TTC549 (cell line): ENCODE measurements at regions not wholly inside any gene's neighbourhood (a gene's known extent, or its start where the extent isn't known, plus 50 kb on each side); places are given as distances from the start of the nearest gene placed in this dataset.
"Not testable (repeated sequence)": the region's sequence is repeated elsewhere in the genome, so short reads cannot be mapped to it uniquely, and the experiment has no call there.

Experiments
- FAIRE-seq: peaks from 2 replicates; lab custom pipeline; 2012; peaks lifted over from hg19 to GRCh38; lab: Jason Lieb, UNC

DNA sequence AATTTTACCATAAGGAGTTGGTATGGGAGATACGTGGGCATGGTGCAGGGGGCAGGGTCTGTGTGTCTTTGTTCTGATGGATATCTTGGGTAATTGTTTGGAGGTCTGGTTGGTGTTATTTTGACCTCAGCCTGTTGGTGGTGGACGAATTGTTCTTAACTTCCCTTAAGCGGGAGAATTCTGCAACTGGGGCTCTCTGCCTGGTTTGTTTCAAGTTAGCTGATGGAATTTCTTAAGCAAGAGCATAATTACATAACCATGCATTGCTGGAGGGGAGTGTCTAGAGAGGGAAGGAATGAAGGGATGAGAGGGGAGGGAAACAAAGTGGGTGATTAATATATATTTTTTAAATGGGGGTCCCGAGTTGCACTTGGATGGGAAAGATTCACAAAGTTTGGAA lies 908.5 kb upstream of the RAG2 start:
- no peak for FAIRE-seq

GRCh38 chr11:37505406-37505805 lies 907.4 kb upstream of the RAG2 start:
- no peak for FAIRE-seq

DNA sequence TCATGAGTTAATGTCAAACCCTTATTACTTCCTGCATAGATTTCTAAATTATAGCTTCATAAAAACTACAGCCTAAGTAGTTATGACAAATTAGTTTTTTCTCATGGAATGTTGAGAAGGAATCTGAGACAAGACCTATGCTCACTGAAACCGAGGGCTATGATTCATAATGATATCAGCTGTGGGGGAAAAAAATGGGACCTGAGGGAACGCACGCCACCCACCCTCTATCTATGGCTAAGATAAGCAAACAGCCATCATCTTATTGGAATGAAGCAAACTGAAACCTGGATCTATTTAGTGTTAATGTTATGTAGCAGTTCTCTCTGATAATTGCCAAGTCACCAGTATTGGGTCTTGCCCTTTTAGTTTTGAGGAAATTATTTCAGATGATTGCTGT lies 906.9 kb upstream of the RAG2 start:
- no peak for FAIRE-seq

GRCh38 chr11:37504060-37504611 lies 906.1 kb upstream of the RAG2 start:
- no peak for FAIRE-seq

- FAIRE-seq, result no peak
Observed at GRCh38 chr11:37503411-37504059, 905.5 kb upstream of the RAG2 start.

GRCh38 chr11:37502202-37502601 lies 904.2 kb upstream of the RAG2 start:
- no peak for FAIRE-seq

DNA sequence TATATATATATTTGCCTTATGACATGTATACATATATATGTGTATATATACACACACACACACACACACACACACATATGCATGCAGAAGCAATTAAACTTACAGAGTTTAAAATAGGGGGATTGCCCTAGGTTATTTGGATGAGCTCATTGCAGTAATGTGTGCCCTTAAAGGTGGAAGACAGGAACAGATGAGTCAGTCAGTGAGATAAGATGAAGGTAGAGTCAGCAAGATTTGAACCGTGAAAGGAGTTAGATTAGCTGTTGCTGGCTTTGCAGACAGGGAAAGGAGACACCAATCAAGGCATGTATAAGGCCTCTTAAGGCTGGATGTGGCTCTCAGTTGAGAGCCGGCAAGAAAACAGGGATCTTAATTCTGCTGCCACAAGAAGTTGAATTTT lies 902.4 kb upstream of the RAG2 start:
- no peak for FAIRE-seq

DNA sequence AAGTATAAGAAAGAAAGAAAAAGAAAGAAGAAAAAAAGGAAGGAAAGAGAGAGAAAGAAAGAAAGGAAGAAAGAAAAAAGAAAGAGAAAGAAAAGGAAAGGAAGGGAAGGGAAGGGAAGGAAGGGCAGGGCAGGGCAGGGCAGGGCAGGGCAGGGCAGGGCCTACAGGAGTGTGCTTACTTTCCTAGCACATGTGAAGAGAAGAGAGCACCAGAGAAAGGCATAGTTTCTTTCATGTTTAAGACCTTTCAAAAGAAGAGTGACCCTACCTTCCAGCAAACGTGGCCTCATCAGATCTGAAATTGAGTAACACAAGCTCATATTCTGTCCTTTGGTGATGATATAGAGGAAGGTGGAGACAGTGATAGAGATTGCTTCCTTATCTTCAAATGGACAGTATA lies 899.3 kb upstream of the RAG2 start:
- FAIRE-seq, result no peak

DNA sequence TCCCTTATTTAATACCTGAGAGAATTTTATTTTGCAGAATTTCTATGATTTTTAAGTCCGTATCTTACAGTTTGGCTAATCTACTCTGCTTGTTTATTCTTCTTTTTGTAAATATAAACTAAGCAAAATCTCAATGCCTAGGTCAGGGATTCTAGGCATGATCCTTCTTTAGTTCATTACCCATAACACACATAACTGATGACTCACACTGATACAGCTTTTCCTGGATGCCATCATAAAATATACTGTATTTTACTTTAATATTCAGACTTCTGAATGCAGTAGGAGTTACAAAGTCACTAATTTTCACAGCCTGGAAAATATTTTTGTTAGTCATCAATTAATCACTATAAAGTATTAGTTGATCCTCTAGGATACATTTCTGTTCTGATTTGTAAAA lies 898.2 kb upstream of the RAG2 start:
- FAIRE-seq, result no peak

GRCh38 chr11:37484298-37484697 lies 886.3 kb upstream of the RAG2 start:
- no peak for FAIRE-seq

GRCh38 chr11:37483761-37484160 lies 885.7 kb upstream of the RAG2 start:
- no peak for FAIRE-seq

- no peak for FAIRE-seq
Observed at GRCh38 chr11:37474889-37475288, 876.9 kb upstream of the RAG2 start.

GRCh38 chr11:37468344-37468743 lies 870.3 kb upstream of the RAG2 start:
- FAIRE-seq, result no peak

DNA sequence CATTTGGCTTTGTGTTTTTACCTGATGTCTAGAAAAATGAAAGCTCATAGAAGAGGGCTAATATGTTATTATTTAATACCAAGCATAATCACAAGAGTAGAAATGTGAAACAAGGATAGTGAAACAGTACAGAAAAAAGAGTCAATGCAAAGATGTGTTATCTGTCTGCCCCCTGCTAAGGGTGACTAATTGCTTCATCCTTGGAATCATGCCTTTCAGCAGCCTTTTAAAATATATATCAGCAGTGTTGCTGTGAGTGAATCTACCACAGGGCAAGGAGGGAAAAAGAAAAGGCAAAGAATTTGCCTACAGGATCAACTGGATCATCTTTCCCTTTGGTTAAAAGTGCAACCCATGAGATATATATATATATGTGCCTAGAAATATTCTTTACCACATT lies 867.2 kb upstream of the RAG2 start:
- FAIRE-seq, result no peak

DNA sequence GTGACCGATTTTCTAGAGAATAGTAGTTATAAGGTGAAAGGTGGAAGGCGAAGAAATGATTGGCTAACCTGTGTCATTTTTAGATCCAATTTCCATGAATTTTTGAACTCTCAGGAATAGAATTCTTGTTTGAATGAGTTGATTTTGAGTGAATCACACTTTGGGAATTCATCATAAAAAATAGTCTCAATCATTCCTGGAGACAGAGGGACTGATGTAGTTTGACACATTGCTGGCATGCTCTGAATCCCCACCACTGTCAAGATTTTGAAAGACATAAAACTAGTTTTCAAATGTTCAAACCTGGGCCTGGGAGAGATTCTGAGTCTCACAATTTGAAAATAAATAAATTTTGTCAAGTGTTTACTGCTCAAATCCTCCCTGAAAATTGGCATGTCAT lies 861.4 kb upstream of the RAG2 start:
- no peak for FAIRE-seq

DNA sequence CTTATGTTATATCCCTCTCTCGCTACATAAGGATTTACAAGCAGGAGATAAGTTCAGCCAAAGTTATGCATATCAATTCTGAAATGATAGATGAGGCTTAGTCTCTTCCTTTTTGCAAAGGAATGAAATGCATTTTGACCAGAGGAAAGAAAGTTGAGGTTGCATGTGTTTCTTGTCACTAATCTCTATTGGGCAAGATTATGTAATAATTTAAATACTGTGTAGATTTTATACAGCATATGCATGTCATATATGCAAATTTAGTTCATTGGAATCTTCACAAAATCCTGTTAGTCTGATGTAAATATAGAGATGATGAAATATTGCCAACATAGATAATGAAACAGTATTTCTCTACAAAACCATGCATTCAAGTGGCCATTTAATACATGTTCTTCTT lies 858.7 kb upstream of the RAG2 start:
- FAIRE-seq, result no peak

DNA sequence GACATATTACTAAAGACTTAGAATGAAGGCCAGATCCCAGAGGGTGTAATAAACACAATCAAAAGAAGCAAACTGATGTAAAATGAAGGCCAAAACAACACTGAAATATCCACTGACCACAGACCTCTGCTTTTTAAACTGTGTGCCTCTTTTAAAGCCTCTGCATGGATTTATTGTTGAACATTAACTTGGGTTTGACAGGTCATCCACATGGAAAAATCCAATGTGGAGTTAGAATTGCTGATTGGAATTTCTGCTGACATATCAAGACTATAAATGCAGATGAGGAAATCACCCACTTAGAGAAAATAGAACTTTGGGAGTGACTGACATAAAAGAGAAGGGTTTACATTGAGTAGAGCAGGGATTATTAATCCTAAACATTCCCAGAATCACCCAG lies 853.9 kb upstream of the RAG2 start:
- no peak for FAIRE-seq

DNA sequence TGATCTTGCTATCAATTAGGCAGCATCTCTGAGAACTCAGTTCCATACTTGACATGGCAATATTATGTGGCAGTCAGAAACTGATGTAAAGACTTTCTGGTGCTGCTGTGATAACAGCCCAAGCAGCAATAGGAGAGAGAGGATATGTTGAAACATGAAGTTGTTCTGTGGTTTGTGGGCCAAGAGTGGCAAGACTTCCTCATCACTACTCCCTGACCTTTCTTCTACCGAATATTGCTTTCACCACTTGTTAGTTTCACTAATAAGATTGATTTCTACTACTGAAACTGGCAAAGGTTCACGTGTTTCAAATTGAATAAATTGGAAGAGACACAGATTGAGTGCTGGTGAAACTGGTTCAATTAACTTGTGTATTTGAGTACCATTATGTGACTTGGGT lies 852.6 kb upstream of the RAG2 start:
- FAIRE-seq, result no peak

DNA sequence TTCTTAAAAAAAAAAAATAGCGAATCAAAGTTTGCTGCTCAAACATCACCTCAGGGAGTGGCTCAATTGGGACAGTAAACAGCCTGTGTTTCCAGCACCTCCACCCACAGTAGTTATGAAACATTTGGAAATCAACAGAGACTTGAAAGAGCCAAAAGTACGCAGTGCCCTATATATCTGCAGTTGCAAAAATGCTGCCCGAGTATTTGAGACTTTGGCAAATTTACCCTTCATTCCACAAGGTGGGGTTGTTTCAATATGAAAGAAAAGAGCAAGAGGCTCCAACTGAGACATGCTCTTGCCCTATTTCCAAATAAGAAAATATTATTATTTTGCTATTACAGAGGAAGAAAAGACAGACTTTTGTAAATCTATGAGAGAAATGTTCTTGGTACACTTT lies 851.1 kb upstream of the RAG2 start:
- no peak for FAIRE-seq

GRCh38 chr11:37442576-37442975 lies 844.5 kb upstream of the RAG2 start:
- FAIRE-seq, result no peak

- FAIRE-seq, result not testable (repeated sequence)
Observed at GRCh38 chr11:37431633-37432230, 833.7 kb upstream of the RAG2 start.

DNA sequence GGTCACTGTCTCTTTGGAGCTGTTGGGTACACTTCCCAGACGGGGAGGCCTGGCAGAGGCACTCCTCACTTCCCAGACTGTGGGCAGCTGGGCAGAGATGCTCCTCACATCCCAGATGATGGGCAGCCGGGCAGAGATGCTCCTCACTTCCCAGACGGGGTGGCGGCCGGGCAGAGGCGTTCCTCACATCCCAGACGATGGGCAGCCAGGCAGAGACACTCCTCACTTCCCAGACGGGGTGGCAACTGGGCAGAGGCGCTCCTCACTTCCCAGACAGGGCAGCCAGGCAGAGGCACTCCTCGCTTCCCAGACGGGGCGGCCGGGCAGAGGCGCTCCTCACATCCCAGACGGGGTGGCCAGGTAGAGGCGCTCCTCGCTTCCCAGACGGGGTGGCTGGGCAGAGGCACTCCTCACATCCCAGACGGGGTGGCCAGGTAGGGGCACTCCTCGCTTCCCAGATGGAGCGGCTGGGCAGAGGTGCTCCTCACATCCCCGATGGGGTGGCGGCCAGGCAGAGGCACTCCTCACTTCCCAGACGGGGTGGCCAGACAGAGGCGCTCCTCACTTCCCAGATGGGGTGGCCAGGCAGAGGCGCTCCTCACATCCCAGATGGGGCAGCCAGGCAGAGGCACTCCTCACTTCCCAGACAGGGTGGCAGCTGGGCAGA lies 833.1 kb upstream of the RAG2 start:
- not testable (repeated sequence) for FAIRE-seq

DNA sequence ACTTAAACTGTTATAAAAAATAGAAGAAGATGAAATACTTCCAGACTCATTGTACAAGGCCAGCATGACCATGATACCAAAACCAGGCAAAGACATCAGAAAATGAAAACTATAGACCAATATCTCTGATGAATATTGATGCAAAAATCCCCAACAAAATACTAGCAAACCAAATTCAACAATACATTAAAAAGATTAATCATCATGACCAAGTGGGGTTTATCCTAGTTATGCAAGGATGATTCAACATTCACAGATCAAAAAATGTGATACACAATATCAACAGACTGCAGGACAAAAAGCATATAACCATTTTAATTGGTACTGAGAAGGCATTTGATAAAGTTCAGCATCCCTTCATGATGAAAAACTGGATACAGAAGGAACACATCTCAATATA lies 824.5 kb upstream of the RAG2 start:
- FAIRE-seq, result no peak

- no peak for FAIRE-seq
Observed at GRCh38 chr11:37411289-37411688, 813.3 kb upstream of the RAG2 start.
